ENCODE measurements at regions not wholly inside any gene's neighbourhood (a gene's known extent, or its start where the extent isn't known, plus 50 kb on each side); places are given as distances from the start of the nearest gene placed in this dataset.

DNA sequence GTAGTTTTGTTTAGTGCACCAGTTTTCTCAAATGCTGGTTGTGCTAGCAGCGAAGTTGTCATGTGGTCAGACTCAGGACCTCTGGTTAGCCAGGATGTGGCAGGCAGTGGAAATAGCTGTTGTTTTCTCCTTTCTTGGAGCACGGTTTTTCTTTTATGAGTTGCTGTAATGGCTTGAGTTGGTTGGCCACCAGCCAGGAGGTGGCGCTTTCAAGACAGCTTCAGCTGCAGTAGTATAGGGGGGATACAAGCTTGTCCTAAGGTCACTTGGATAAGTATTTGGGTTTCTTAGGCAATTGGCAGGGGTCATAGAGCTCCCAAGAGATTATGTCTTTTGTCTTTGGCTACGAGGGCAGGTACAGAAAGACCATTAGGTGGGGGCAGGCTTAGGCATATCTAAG is 274.2 kb upstream of the TARS1 start:
- Histone ChIP-seq H3K9me3 (ENCODE audit: low read length) (no peaks in the 10 kb centered on the region), H3K27me3 (ENCODE audit: insufficient read depth, low read depth, low read length) (no peaks in the 10 kb centered on the region), H4K20me1 (ENCODE audit: insufficient read depth) (no peaks in the 10 kb centered on the region), H3F3A (ENCODE audit: insufficient read depth, low read length, poor library complexity, severe bottlenecking) (no peaks in the 10 kb centered on the region), H3K79me2 (replicated peaks; ENCODE audit: insufficient read depth, low read length) (no peaks in the 10 kb centered on the region), H3K9me2 (ENCODE audit: insufficient read depth, low read length) (no peaks in the 10 kb centered on the region), H3K36me3 (ENCODE audit: insufficient read depth, low read length) (no peaks in the 10 kb centered on the region), H3K9ac (ENCODE audit: low read length) (no peak overlapping the region), H3K4me2 (ENCODE audit: low read length) (no peak overlapping the region), H2AFZ (ENCODE audit: low read depth, low read length) (no peak overlapping the region), H3K27ac (ENCODE audit: low read length) (no peak overlapping the region), H3K4me3 (ENCODE audit: low read length) (no peak overlapping the region)
- TF ChIP-seq, protein P1, sequence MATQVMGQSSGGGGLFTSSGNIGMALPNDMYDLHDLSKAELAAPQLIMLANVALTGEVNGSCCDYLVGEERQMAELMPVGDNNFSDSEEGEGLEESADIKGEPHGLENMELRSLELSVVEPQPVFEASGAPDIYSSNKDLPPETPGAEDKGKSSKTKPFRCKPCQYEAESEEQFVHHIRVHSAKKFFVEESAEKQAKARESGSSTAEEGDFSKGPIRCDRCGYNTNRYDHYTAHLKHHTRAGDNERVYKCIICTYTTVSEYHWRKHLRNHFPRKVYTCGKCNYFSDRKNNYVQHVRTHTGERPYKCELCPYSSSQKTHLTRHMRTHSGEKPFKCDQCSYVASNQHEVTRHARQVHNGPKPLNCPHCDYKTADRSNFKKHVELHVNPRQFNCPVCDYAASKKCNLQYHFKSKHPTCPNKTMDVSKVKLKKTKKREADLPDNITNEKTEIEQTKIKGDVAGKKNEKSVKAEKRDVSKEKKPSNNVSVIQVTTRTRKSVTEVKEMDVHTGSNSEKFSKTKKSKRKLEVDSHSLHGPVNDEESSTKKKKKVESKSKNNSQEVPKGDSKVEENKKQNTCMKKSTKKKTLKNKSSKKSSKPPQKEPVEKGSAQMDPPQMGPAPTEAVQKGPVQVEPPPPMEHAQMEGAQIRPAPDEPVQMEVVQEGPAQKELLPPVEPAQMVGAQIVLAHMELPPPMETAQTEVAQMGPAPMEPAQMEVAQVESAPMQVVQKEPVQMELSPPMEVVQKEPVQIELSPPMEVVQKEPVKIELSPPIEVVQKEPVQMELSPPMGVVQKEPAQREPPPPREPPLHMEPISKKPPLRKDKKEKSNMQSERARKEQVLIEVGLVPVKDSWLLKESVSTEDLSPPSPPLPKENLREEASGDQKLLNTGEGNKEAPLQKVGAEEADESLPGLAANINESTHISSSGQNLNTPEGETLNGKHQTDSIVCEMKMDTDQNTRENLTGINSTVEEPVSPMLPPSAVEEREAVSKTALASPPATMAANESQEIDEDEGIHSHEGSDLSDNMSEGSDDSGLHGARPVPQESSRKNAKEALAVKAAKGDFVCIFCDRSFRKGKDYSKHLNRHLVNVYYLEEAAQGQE (IDR thresholded peaks at IDR 0.05; ENCODE audit: borderline replicate concordance), result no peak
- TF ChIP-seq, protein P2, sequence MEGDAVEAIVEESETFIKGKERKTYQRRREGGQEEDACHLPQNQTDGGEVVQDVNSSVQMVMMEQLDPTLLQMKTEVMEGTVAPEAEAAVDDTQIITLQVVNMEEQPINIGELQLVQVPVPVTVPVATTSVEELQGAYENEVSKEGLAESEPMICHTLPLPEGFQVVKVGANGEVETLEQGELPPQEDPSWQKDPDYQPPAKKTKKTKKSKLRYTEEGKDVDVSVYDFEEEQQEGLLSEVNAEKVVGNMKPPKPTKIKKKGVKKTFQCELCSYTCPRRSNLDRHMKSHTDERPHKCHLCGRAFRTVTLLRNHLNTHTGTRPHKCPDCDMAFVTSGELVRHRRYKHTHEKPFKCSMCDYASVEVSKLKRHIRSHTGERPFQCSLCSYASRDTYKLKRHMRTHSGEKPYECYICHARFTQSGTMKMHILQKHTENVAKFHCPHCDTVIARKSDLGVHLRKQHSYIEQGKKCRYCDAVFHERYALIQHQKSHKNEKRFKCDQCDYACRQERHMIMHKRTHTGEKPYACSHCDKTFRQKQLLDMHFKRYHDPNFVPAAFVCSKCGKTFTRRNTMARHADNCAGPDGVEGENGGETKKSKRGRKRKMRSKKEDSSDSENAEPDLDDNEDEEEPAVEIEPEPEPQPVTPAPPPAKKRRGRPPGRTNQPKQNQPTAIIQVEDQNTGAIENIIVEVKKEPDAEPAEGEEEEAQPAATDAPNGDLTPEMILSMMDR (IDR thresholded peaks at IDR 0.05; ENCODE audit: poor library complexity, severe bottlenecking), result no peak
- TF ChIP-seq TAF1 (IDR thresholded peaks at IDR 0.05; ENCODE audit: low read depth) (no peak), POLR2AphosphoS5 (IDR thresholded peaks at IDR 0.05) (no peak), MXI1 (conservative IDR thresholded peaks at IDR 0.05; ENCODE audit: poor library complexity, severe bottlenecking) (no peak), EZH2 (IDR thresholded peaks at IDR 0.05; ENCODE audit: borderline replicate concordance, insufficient read depth, low read length, poor library complexity, severe bottlenecking) (no peak), RAD21 (conservative IDR thresholded peaks at IDR 0.05) (no peak), SMC3 (conservative IDR thresholded peaks at IDR 0.05; ENCODE audit: poor library complexity) (no peak), EP300 (conservative IDR thresholded peaks at IDR 0.05; ENCODE audit: poor library complexity, severe bottlenecking) (no peak)

DNA sequence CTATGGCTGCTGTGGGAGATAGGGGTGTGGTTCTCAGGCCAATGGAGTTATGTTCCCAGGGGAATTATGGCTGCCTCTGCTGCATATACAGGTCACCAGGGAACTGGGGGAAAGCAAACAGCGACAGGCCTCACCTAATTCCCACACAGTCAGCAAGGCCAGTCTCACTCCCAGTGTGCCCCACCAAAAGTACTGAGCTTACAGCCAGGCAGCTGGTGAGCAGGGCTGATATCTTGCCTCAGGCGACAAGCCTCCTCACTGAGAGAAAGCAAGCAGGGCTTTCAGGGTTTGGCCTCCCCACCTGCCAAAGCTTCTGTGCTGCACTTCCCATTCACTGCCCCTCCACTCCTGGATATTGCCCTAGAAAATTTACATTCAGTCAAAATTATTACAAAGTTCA is 273.8 kb upstream of the TARS1 start:
- Histone ChIP-seq H3K9me3 (ENCODE audit: low read length) (no peaks in the 10 kb centered on the region), H3K9me2 (ENCODE audit: insufficient read depth, low read length) (no peaks in the 10 kb centered on the region), H3K36me3 (ENCODE audit: insufficient read depth, low read length) (no peaks in the 10 kb centered on the region), H3K4me2 (ENCODE audit: low read length) (no peak overlapping the region), H3K4me3 (ENCODE audit: low read length) (no peak overlapping the region), H3K27ac (ENCODE audit: low read length) (no peak overlapping the region), H3K79me2 (replicated peaks; ENCODE audit: insufficient read depth, low read length) (no peaks in the 10 kb centered on the region), H3K27me3 (ENCODE audit: insufficient read depth, low read depth, low read length) (no peaks in the 10 kb centered on the region), H4K20me1 (ENCODE audit: insufficient read depth) (no peaks in the 10 kb centered on the region), H2AFZ (ENCODE audit: low read depth, low read length) (no peak overlapping the region), H3F3A (ENCODE audit: insufficient read depth, low read length, poor library complexity, severe bottlenecking) (no peaks in the 10 kb centered on the region), H3K9ac (ENCODE audit: low read length) (no peak overlapping the region)
- TF ChIP-seq TAF1 (IDR thresholded peaks at IDR 0.05; ENCODE audit: low read depth) (no peak), RAD21 (conservative IDR thresholded peaks at IDR 0.05) (no peak), EP300 (conservative IDR thresholded peaks at IDR 0.05; ENCODE audit: poor library complexity, severe bottlenecking) (no peak), POLR2AphosphoS5 (IDR thresholded peaks at IDR 0.05) (no peak), SMC3 (conservative IDR thresholded peaks at IDR 0.05; ENCODE audit: poor library complexity) (no peak), EZH2 (IDR thresholded peaks at IDR 0.05; ENCODE audit: borderline replicate concordance, insufficient read depth, low read length, poor library complexity, severe bottlenecking) (no peak), MXI1 (conservative IDR thresholded peaks at IDR 0.05; ENCODE audit: poor library complexity, severe bottlenecking) (no peak)
- TF ChIP-seq, protein P2 (IDR thresholded peaks at IDR 0.05; ENCODE audit: poor library complexity, severe bottlenecking), result no peak
- TF ChIP-seq, protein P1 (IDR thresholded peaks at IDR 0.05; ENCODE audit: borderline replicate concordance), result no peak

Measured in neural cell (in vitro differentiated cells).